ENCODE measurements at regions not wholly inside any gene's neighbourhood (a gene's known extent, or its start where the extent isn't known, plus 50 kb on each side); places are given as distances from the start of the nearest gene placed in this dataset.

DNA sequence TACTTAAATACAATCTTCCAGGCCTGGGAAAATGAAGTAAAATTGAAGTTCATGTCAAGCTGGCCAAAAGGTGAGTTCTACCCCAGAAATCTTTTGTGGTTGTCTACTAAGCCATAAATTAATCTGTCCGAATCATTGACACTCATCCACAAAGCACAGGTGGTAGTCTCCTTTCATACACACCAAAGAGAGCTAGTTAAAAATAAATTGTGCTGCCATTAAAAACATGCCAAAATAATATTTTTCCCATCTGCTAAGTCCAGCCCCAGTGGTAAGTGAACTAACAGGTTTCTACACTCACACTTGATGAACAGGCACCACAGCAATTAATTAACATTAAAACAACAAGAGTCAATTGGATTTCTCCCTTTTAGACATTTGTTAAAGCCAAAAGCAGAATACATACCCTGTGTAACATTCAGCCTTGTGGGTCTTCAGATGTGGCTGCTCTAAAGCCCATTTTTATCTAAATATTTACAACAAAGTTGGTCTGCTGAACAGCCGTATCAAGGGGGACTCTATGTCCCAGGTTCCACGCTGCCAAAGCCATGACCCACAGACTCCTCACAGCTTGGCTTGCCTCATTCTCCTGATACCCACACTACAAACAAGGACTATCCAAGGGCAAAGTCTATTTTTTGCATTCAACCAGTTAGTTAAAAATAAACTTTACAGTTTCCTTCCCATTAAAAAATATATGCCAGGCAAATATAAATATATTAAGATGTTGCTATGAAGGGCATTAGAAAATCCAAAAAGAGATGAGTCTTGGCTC is 490.4 kb downstream of the BMP2 start:
- Histone ChIP-seq H3K27ac (ENCODE audit: low read length) (no peak overlapping the region), H3K4me1 (ENCODE audit: low read length) (no peaks in the 10 kb centered on the region), H3F3A (ENCODE audit: insufficient read depth, low read length) (no peaks in the 10 kb centered on the region), H3K4me3 (ENCODE audit: low read length) (no peak overlapping the region), H3K9me2 (replicated peaks; ENCODE audit: insufficient read depth, low read length) (no peaks in the 10 kb centered on the region), H2AFZ (ENCODE audit: low read length) (no peak overlapping the region), H3K4me2 (ENCODE audit: low read depth, low read length) (no peak overlapping the region), H3K79me2 (ENCODE audit: low read length) (no peaks in the 10 kb centered on the region), H3K36me3 (replicated peaks; ENCODE audit: insufficient read depth, low read length) (no peaks in the 10 kb centered on the region), H3K9ac (ENCODE audit: low read length) (no peak overlapping the region), H3K9me3 (replicated peaks; ENCODE audit: insufficient read depth, low read length) (no peaks in the 10 kb centered on the region), H4K20me1 (ENCODE audit: insufficient read depth, low read length) (no peaks in the 10 kb centered on the region), H3K27me3 (replicated peaks; ENCODE audit: insufficient read depth, low read length) (no peaks in the 10 kb centered on the region)
- no peak for DNase-seq
- TF ChIP-seq EZH2 (optimal IDR thresholded peaks at IDR 0.05; ENCODE audit: low read depth, low read length) = no peak
- TF ChIP-seq EZH2phosphoT487 (IDR thresholded peaks at IDR 0.05; ENCODE audit: low read length) = no peak
- TF ChIP-seq, protein P1, sequence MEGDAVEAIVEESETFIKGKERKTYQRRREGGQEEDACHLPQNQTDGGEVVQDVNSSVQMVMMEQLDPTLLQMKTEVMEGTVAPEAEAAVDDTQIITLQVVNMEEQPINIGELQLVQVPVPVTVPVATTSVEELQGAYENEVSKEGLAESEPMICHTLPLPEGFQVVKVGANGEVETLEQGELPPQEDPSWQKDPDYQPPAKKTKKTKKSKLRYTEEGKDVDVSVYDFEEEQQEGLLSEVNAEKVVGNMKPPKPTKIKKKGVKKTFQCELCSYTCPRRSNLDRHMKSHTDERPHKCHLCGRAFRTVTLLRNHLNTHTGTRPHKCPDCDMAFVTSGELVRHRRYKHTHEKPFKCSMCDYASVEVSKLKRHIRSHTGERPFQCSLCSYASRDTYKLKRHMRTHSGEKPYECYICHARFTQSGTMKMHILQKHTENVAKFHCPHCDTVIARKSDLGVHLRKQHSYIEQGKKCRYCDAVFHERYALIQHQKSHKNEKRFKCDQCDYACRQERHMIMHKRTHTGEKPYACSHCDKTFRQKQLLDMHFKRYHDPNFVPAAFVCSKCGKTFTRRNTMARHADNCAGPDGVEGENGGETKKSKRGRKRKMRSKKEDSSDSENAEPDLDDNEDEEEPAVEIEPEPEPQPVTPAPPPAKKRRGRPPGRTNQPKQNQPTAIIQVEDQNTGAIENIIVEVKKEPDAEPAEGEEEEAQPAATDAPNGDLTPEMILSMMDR (IDR thresholded peaks at IDR 0.05; ENCODE audit: low read length) = no peak

- H2AFZ ChIP-seq (ENCODE audit: low read length) = no peak overlapping the region
These were observed 495.3 kb downstream of the BMP2 start for GRCh38 chr20:7262803-7263202.

DNA sequence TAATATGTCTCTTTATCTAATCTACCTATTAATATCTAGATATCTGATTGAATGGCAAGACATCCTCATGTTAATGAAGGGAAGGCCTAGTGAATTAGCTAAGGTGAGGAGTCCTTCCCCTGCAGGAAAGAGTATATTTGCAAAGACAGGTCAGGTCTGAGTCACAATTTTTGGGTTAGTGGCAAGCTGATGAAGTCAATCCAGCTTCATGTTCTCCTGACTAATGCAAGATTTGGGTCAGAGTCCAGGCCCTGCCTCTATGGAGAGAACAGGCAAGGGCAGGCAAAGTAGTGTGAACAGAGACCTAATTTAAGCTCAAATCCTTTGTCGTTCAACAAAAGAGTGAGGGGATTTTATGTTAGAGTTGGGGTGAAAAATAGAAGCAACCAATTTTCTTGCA is 496.7 kb downstream of the BMP2 start:
- no peak overlapping the region for H3K4me3 ChIP-seq (ENCODE audit: low read length)
- H3K27me3 ChIP-seq (replicated peaks; ENCODE audit: insufficient read depth, low read length) = no peaks in the 10 kb centered on the region
- no peak overlapping the region for H2AFZ ChIP-seq (ENCODE audit: low read length)
- no peak for DNase-seq
- TF ChIP-seq EZH2 (optimal IDR thresholded peaks at IDR 0.05; ENCODE audit: low read depth, low read length) (no peak), EZH2phosphoT487 (IDR thresholded peaks at IDR 0.05; ENCODE audit: low read length) (no peak)
- TF ChIP-seq, protein P1 (IDR thresholded peaks at IDR 0.05; ENCODE audit: low read length) = no peak
- no peaks in the 10 kb centered on the region for H4K20me1 ChIP-seq (ENCODE audit: insufficient read depth, low read length)
- H3K9me3 ChIP-seq (replicated peaks; ENCODE audit: insufficient read depth, low read length) = no peaks in the 10 kb centered on the region
- no peak overlapping the region for H3K27ac ChIP-seq (ENCODE audit: low read length)
- H3F3A ChIP-seq (ENCODE audit: insufficient read depth, low read length) = no peaks in the 10 kb centered on the region
- H3K9ac ChIP-seq (ENCODE audit: low read length) = no peak overlapping the region
- H3K79me2 ChIP-seq (ENCODE audit: low read length) = no peaks in the 10 kb centered on the region
- H3K9me2 ChIP-seq (replicated peaks; ENCODE audit: insufficient read depth, low read length) = no peaks in the 10 kb centered on the region
- no peak overlapping the region for H3K4me2 ChIP-seq (ENCODE audit: low read depth, low read length)
- H3K36me3 ChIP-seq (replicated peaks; ENCODE audit: insufficient read depth, low read length) = no peaks in the 10 kb centered on the region
- no peaks in the 10 kb centered on the region for H3K4me1 ChIP-seq (ENCODE audit: low read length)

More at GRCh38 chr20:7262803-7263202, 495.3 kb downstream of the BMP2 start:
- Histone ChIP-seq H3K9ac (ENCODE audit: low read length) (no peak overlapping the region), H3K4me2 (ENCODE audit: low read depth, low read length) (no peak overlapping the region), H3K79me2 (ENCODE audit: low read length) (no peaks in the 10 kb centered on the region), H3K4me1 (ENCODE audit: low read length) (no peaks in the 10 kb centered on the region), H3K27ac (ENCODE audit: low read length) (no peak overlapping the region), H3K9me3 (replicated peaks; ENCODE audit: insufficient read depth, low read length) (no peaks in the 10 kb centered on the region), H3K9me2 (replicated peaks; ENCODE audit: insufficient read depth, low read length) (no peaks in the 10 kb centered on the region), H3K4me3 (ENCODE audit: low read length) (no peak overlapping the region), H3F3A (ENCODE audit: insufficient read depth, low read length) (no peaks in the 10 kb centered on the region), H3K27me3 (replicated peaks; ENCODE audit: insufficient read depth, low read length) (no peaks in the 10 kb centered on the region), H4K20me1 (ENCODE audit: insufficient read depth, low read length) (no peaks in the 10 kb centered on the region), H3K36me3 (replicated peaks; ENCODE audit: insufficient read depth, low read length) (no peaks in the 10 kb centered on the region)
- no peak for DNase-seq
- no peak for TF ChIP-seq EZH2phosphoT487 (IDR thresholded peaks at IDR 0.05; ENCODE audit: low read length)
- TF ChIP-seq, protein P1 (IDR thresholded peaks at IDR 0.05; ENCODE audit: low read length) = no peak
- TF ChIP-seq EZH2 (optimal IDR thresholded peaks at IDR 0.05; ENCODE audit: low read depth, low read length) = no peak
